B cell (primary cell): ENCODE measurements at regions not wholly inside any gene's neighbourhood (a gene's known extent, or its start where the extent isn't known, plus 50 kb on each side); places are given as distances from the start of the nearest gene placed in this dataset.

Experiments
- EZH2 ChIP-seq: IDR thresholded peaks from 2 replicates; pipeline ENCODE4 v1.6.1; 2012; ENCODE audit warnings: borderline replicate concordance, low read depth, mild to moderate bottlenecking, moderate library complexity, low read length; ENCODE audit not compliant: insufficient read depth, poor library complexity, severe bottlenecking
- TF ChIP-seq, protein P1 (sequence below): fragments of 200-600 bp; IDR thresholded peaks from one replicate; pipeline ENCODE4 v1.8.0; 2022; ENCODE audit warnings: antibody characterized with exemption, mild to moderate bottlenecking

- TF ChIP-seq, protein P1, sequence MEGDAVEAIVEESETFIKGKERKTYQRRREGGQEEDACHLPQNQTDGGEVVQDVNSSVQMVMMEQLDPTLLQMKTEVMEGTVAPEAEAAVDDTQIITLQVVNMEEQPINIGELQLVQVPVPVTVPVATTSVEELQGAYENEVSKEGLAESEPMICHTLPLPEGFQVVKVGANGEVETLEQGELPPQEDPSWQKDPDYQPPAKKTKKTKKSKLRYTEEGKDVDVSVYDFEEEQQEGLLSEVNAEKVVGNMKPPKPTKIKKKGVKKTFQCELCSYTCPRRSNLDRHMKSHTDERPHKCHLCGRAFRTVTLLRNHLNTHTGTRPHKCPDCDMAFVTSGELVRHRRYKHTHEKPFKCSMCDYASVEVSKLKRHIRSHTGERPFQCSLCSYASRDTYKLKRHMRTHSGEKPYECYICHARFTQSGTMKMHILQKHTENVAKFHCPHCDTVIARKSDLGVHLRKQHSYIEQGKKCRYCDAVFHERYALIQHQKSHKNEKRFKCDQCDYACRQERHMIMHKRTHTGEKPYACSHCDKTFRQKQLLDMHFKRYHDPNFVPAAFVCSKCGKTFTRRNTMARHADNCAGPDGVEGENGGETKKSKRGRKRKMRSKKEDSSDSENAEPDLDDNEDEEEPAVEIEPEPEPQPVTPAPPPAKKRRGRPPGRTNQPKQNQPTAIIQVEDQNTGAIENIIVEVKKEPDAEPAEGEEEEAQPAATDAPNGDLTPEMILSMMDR, result no peak
- no peak for TF ChIP-seq EZH2
Observed at GRCh38 chr18:78838183-78838582, 141.4 kb upstream of the SALL3 start.
